ENCODE measurements at regions not wholly inside any gene's neighbourhood (a gene's known extent, or its start where the extent isn't known, plus 50 kb on each side); places are given as distances from the start of the nearest gene placed in this dataset.

GRCh38 chr7:113246738-113247137 is 128.4 kb upstream of the SMIM30 start:
- no peak overlapping the region for H3K4me3 ChIP-seq (ENCODE audit: low read length)
- TF ChIP-seq CTCF (conservative IDR thresholded peaks at IDR 0.05; ENCODE audit: low read depth, low read length), result no peak
- DNase-seq (ENCODE audit: low read depth), result no peak

- no peak overlapping the region for H3K4me3 ChIP-seq (ENCODE audit: low read length)
- TF ChIP-seq CTCF (conservative IDR thresholded peaks at IDR 0.05; ENCODE audit: low read depth, low read length), result no peak
- DNase-seq (ENCODE audit: low read depth), result no peak
These were observed 114.5 kb upstream of the SMIM30 start for GRCh38 chr7:113232885-113233284.

GRCh38 chr7:113230691-113231090 is 112.3 kb upstream of the SMIM30 start:
- TF ChIP-seq CTCF (conservative IDR thresholded peaks at IDR 0.05; ENCODE audit: low read depth, low read length), result no peak
- no peak overlapping the region for H3K4me3 ChIP-seq (ENCODE audit: low read length)
- DNase-seq (ENCODE audit: low read depth), result no peak

- TF ChIP-seq CTCF (conservative IDR thresholded peaks at IDR 0.05; ENCODE audit: low read depth, low read length), result no peak
- no peak overlapping the region for H3K4me3 ChIP-seq (ENCODE audit: low read length)
These were observed 99.0 kb upstream of the SMIM30 start for GRCh38 chr7:113217314-113217713.

GRCh38 chr7:113216038-113216437 is 97.7 kb upstream of the SMIM30 start:
- no peak for DNase-seq (ENCODE audit: low read depth)
- H3K4me3 ChIP-seq (ENCODE audit: low read length), result no peak overlapping the region
- TF ChIP-seq CTCF (conservative IDR thresholded peaks at IDR 0.05; ENCODE audit: low read depth, low read length), result no peak

More at GRCh38 chr7:113217314-113217713, 99.0 kb upstream of the SMIM30 start:
- DNase-seq (ENCODE audit: low read depth), result no peak

GRCh38 chr7:113209449-113210203 is 91.3 kb upstream of the SMIM30 start:
- no peak for TF ChIP-seq CTCF (conservative IDR thresholded peaks at IDR 0.05; ENCODE audit: low read depth, low read length)
- DNase-seq (ENCODE audit: low read depth), result no peak

GRCh38 chr7:113207931-113208330 is 89.6 kb upstream of the SMIM30 start:
- TF ChIP-seq CTCF (conservative IDR thresholded peaks at IDR 0.05; ENCODE audit: low read depth, low read length), result no peak
- no peak for DNase-seq (ENCODE audit: low read depth)
- no peak overlapping the region for H3K4me3 ChIP-seq (ENCODE audit: low read length)

More at GRCh38 chr7:113209449-113210203, 91.3 kb upstream of the SMIM30 start:
- no peak overlapping the region for H3K4me3 ChIP-seq (ENCODE audit: low read length)
